Nephron progenitor cell (in vitro differentiated cells): ENCODE measurements at regions not wholly inside any gene's neighbourhood (a gene's known extent, or its start where the extent isn't known, plus 50 kb on each side); places are given as distances from the start of the nearest gene placed in this dataset.

ENCODE experiments used
- DNase-seq: peaks from one replicate; pipeline ENCODE4 v3.0.0; 2021
- H3K27ac Mint-ChIP-seq: 2 replicates; pipeline ENCODE4 v1.8.0; 2021; ENCODE audit warnings: mild to moderate bottlenecking, moderate library complexity, mixed read lengths
- H3K27me3 Mint-ChIP-seq: 2 replicates; pipeline ENCODE4 v1.8.0; 2021; ENCODE audit warnings: mild to moderate bottlenecking, low read depth, mixed read lengths; ENCODE audit not compliant: poor library complexity
- H3K36me3 Mint-ChIP-seq: 2 replicates; pipeline ENCODE4 v1.8.0; 2021; ENCODE audit warnings: low read depth, mixed read lengths
- H3K4me1 Mint-ChIP-seq: 2 replicates; pipeline ENCODE4 v1.8.0; 2021; ENCODE audit warnings: mixed read lengths
- H3K4me3 Mint-ChIP-seq: 2 replicates; pipeline ENCODE4 v1.8.0; 2021; ENCODE audit warnings: mild to moderate bottlenecking, moderate library complexity, mixed read lengths
- H3K9me3 Mint-ChIP-seq: 2 replicates; pipeline ENCODE4 v1.8.0; 2021; ENCODE audit warnings: mild to moderate bottlenecking, moderate library complexity, mixed read lengths
- TF ChIP-seq, protein P1 (sequence below): fragments of 200-600 bp; sonication (generic); IDR thresholded peaks from 2 replicates; pipeline ENCODE4 v1.5.0; 2021; ENCODE audit warnings: antibody characterized with exemption

DNA sequence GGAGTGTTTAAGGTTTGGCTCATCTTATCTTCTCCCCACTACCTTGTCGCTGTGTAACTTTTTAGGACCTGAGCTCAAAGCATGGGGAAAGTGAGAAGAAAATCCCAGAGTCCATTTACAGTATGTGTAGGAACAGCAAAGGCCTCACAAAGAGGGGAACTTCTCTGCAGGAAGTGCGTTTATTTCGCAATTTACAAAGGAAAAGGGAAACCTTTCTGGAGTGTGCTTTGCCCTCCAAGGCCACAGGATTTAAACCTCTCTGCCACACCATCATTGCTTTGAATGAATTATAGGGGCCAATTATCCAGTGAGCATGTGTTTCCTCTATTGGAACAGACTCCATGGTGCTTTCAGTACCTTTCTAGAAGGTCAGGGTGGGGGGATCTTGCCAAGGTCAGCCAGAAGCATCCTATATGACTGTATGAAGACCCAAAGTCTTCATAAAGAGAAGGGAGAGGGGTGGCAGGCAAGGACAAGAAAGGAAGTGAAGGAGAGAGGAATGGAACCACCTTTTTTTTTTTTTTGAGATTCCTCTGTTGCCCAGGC lies 68.1 kb upstream of the LMO2 start:
- H3K27me3 Mint-ChIP-seq = no peaks in the 10 kb centered on the region
- no peak for DNase-seq
- TF ChIP-seq, protein P1, sequence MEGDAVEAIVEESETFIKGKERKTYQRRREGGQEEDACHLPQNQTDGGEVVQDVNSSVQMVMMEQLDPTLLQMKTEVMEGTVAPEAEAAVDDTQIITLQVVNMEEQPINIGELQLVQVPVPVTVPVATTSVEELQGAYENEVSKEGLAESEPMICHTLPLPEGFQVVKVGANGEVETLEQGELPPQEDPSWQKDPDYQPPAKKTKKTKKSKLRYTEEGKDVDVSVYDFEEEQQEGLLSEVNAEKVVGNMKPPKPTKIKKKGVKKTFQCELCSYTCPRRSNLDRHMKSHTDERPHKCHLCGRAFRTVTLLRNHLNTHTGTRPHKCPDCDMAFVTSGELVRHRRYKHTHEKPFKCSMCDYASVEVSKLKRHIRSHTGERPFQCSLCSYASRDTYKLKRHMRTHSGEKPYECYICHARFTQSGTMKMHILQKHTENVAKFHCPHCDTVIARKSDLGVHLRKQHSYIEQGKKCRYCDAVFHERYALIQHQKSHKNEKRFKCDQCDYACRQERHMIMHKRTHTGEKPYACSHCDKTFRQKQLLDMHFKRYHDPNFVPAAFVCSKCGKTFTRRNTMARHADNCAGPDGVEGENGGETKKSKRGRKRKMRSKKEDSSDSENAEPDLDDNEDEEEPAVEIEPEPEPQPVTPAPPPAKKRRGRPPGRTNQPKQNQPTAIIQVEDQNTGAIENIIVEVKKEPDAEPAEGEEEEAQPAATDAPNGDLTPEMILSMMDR = no peak

DNA sequence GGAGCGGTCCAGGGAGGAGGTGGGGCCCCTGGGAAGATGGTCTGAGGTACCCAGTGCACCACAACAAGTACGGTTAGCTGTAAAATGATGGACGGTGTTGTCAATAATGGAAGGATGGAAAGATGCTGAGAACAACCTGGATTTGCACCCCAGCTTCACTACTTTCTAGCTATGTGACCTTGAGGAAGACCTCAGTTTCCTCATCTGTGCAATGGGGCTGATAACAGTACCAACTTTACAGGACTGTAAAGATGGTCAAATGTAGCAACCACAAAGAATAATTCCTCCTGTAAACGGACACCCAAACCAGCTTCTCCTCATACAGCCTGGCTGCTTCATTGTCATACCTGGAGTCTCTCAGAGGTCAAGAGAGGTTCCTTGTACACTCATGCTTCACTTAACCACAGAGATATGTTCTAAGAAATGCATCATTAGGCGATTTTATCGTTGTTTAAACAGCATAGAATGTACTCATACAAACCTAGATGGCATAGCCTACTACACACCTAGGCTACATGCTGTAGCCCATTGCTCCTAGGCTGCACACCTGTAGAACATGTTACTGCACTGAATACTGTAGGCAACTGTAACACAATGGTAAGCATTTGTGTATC lies 65.5 kb upstream of the LMO2 start:
- Mint-ChIP-seq H3K36me3 (no peaks in the 10 kb centered on the region), H3K4me3 (no peak overlapping the region), H3K4me1 (no peaks in the 10 kb centered on the region), H3K27ac (no peak overlapping the region), H3K9me3 (no peaks in the 10 kb centered on the region), H3K27me3 (no peaks in the 10 kb centered on the region)
- TF ChIP-seq, protein P1 = no peak
- no peak for DNase-seq

More for the DNA sequence above, 68.1 kb upstream of the LMO2 start:
- H3K4me3 Mint-ChIP-seq = no peak overlapping the region
- no peaks in the 10 kb centered on the region for H3K36me3 Mint-ChIP-seq
- H3K9me3 Mint-ChIP-seq = no peaks in the 10 kb centered on the region
- no peak overlapping the region for H3K27ac Mint-ChIP-seq
- H3K4me1 Mint-ChIP-seq = no peaks in the 10 kb centered on the region

DNA sequence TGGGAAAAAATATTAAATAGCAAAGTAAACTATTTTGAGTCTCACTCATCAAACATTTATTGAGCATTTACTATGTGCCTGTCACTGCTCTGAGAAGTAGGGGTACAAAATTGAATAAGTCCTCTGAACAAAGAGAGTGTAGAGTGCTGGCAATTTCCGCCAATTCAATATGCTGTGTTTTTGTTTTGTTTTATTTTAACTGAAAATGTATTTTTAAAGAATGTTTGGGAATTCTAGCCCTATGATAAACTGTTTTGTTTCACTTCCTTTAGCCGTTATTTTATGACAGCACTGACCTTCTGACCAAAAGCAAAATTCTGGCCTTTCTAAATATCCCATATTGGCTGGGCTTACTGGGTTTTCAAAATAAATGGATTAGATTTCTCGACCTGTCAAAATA lies 64.7 kb upstream of the LMO2 start:
- Mint-ChIP-seq H3K9me3 (no peaks in the 10 kb centered on the region), H3K4me1 (no peaks in the 10 kb centered on the region), H3K27ac (no peak overlapping the region), H3K4me3 (no peak overlapping the region), H3K36me3 (no peaks in the 10 kb centered on the region), H3K27me3 (no peaks in the 10 kb centered on the region)
- TF ChIP-seq, protein P1 = no peak
- no peak for DNase-seq

DNA sequence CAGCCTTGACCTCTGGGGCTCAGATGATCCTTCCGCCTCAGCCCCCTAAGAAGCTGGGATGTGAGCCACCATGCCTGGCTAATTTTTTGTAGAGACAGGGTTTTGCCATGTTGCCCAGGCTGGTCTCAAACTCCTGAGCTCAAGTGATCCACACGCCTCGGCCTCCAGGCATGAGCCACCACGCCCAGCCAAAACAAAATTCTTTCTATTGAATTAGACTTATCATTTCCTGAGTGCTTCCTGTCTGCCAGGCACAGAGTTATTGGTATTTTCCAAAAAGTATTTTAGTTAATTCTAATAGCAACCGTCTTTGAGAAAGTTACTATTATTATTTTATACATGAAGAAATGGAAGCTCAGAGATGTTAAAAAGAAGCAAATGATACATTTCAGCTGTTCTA lies 61.4 kb upstream of the LMO2 start:
- Mint-ChIP-seq H3K9me3 (no peaks in the 10 kb centered on the region), H3K4me3 (no peak overlapping the region), H3K4me1 (peaks cover 17% of the 10 kb centered on the region), H3K27ac (no peak overlapping the region), H3K36me3 (no peaks in the 10 kb centered on the region), H3K27me3 (no peaks in the 10 kb centered on the region)
- no peak for DNase-seq
- TF ChIP-seq, protein P1 = no peak

GRCh38 chr11:33952805-33953204 lies 60.9 kb upstream of the LMO2 start:
- Mint-ChIP-seq H3K36me3 (no peaks in the 10 kb centered on the region), H3K9me3 (no peaks in the 10 kb centered on the region), H3K4me1 (peaks cover 17% of the 10 kb centered on the region), H3K4me3 (no peak overlapping the region), H3K27ac (no peak overlapping the region), H3K27me3 (no peaks in the 10 kb centered on the region)
- no peak for DNase-seq
- TF ChIP-seq, protein P1 = no peak
